Panc1 (cell line): ENCODE measurements at regions not wholly inside any gene's neighbourhood (a gene's known extent, or its start where the extent isn't known, plus 50 kb on each side); places are given as distances from the start of the nearest gene placed in this dataset.

Experiments used
- ATAC-seq: fragments of 200-7000 bp; cut with Tn5 transposase; 2 replicates; pipeline ENCODE4 v1.9.1; 2020; ENCODE audit warnings: mild to moderate bottlenecking, moderate library complexity
- BruUV-seq: library from RNA; stranded (reverse); fragments of 400-500 nt; replicated peaks from 2 replicates; lab custom pipeline; 2021; lab: Mats Ljungman, UMichigan
- CTCF ChIA-PET: fragments of 300-600 bp; sonication (Branson Sonifier 250); formaldehyde crosslinking; loops from one replicate; lab custom pipeline; 2022; ENCODE audit warnings: antibody characterized with exemption; lab: Charles Lee
- POLR2A ChIA-PET: fragments of 300-600 bp; sonication (Branson Sonifier 250); formaldehyde crosslinking; loops from one replicate; lab custom pipeline; 2022; ENCODE audit warnings: antibody characterized with exemption; lab: Charles Lee
- DNase-seq: peaks from one replicate; pipeline ENCODE4 v3.0.0-alpha.2; 2010; ENCODE audit warnings: low read depth, low spot score
- H3K27ac ChIP-seq: 2 replicates; pipeline ENCODE4 v1.5.1; 2011; ENCODE audit warnings: mild to moderate bottlenecking, low read length, inconsistent platforms
- H3K27me3 ChIP-seq: fragments of 200-500 bp; sonication (Bioruptor generic); 2 replicates; pipeline ENCODE4 v1.6.0; 2014; ENCODE audit warnings: low read length, inconsistent platforms; ENCODE audit not compliant: control insufficient read depth, insufficient read depth
- H3K36me3 ChIP-seq: fragments of 200-500 bp; sonication (Bioruptor generic); 2 replicates; pipeline ENCODE4 v1.5.1; 2014; ENCODE audit warnings: inconsistent platforms, mild to moderate bottlenecking, low read length, moderate library complexity; ENCODE audit not compliant: control insufficient read depth, insufficient read depth
- H3K4me1 ChIP-seq: 2 replicates; pipeline ENCODE4 v1.5.1; 2011; ENCODE audit warnings: inconsistent platforms, mild to moderate bottlenecking, low read length, moderate library complexity; ENCODE audit not compliant: control insufficient read depth, insufficient read depth
- H3K4me3 ChIP-seq, 2 experiments: 2 replicates each; pipeline ENCODE4 v1.5.1; 2011 to 2012; ENCODE audit warnings: low read depth in 2 of 2, low read length in 2 of 2, mild to moderate bottlenecking in 2 of 2, inconsistent platforms in 1 of 2, moderate library complexity in 1 of 2
- H3K9me3 ChIP-seq: fragments of 200-500 bp; sonication (Bioruptor generic); 2 replicates; pipeline ENCODE4 v1.5.1; 2014; ENCODE audit warnings: low read depth, mild to moderate bottlenecking, inconsistent platforms, low read length, moderate library complexity; ENCODE audit not compliant: control insufficient read depth, insufficient read depth
- POLR2AphosphoS5 ChIP-seq: IDR thresholded peaks from 2 replicates; pipeline ENCODE4 v1.6.1; 2012; ENCODE audit warnings: mild to moderate bottlenecking, low read depth, low read length, moderate library complexity
- SIN3A ChIP-seq: IDR thresholded peaks from 2 replicates; pipeline ENCODE4 v1.6.1; 2012; ENCODE audit warnings: low read depth, mild to moderate bottlenecking, low read length, moderate library complexity, borderline replicate concordance; ENCODE audit not compliant: insufficient read depth
- TCF7L2 ChIP-seq: IDR thresholded peaks from 2 replicates; pipeline ENCODE4 v1.6.1; 2011; ENCODE audit warnings: mild to moderate bottlenecking, low read depth, low read length, inconsistent platforms
- in situ Hi-C: cut with HindIII; loops from 2 replicates; pipeline ENCODE4 v1.10.0; 2016; ENCODE audit warnings: low sequenced_read_pairs, low pct_unique_long_range_greater_than_20kb
- intact Hi-C: fragments of 100-400 bp; cut with micrococcal nuclease; formaldehyde crosslinking; loops from one replicate; pipeline ENCODE4 v1.10.0; 2022; ENCODE audit not compliant: unreplicated experiment
- TF ChIP-seq, protein P1 (sequence below): fragments of 450-650 bp; IDR thresholded peaks from 2 replicates; pipeline ENCODE4 v1.5.1; 2017; ENCODE audit warnings: mild to moderate bottlenecking
- TF ChIP-seq, protein P2 (sequence below), 2 experiments: IDR thresholded peaks; 2 replicates each; pipeline ENCODE4 v1.6.1; 2011 to 2012; ENCODE audit warnings: low read depth in 2 of 2, control low read depth in 1 of 2, low read length in 1 of 2, mild to moderate bottlenecking in 1 of 2, moderate library complexity in 1 of 2; ENCODE audit not compliant: insufficient read depth in 1 of 2

GRCh38 chr2:137845422-137845821 lies 118.9 kb upstream of the HNMT start:
- no peak overlapping the region for H3K27ac ChIP-seq
- POLR2A ChIA-PET, result no interaction called here
- in situ Hi-C loops, result no loop called here
- CTCF ChIA-PET, result no interaction called here
- TF ChIP-seq, protein P1, sequence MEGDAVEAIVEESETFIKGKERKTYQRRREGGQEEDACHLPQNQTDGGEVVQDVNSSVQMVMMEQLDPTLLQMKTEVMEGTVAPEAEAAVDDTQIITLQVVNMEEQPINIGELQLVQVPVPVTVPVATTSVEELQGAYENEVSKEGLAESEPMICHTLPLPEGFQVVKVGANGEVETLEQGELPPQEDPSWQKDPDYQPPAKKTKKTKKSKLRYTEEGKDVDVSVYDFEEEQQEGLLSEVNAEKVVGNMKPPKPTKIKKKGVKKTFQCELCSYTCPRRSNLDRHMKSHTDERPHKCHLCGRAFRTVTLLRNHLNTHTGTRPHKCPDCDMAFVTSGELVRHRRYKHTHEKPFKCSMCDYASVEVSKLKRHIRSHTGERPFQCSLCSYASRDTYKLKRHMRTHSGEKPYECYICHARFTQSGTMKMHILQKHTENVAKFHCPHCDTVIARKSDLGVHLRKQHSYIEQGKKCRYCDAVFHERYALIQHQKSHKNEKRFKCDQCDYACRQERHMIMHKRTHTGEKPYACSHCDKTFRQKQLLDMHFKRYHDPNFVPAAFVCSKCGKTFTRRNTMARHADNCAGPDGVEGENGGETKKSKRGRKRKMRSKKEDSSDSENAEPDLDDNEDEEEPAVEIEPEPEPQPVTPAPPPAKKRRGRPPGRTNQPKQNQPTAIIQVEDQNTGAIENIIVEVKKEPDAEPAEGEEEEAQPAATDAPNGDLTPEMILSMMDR, result no peak
- TF ChIP-seq SIN3A, result no peak
- TF ChIP-seq TCF7L2, result no peak
- no peak for TF ChIP-seq POLR2AphosphoS5
- TF ChIP-seq, protein P2, sequence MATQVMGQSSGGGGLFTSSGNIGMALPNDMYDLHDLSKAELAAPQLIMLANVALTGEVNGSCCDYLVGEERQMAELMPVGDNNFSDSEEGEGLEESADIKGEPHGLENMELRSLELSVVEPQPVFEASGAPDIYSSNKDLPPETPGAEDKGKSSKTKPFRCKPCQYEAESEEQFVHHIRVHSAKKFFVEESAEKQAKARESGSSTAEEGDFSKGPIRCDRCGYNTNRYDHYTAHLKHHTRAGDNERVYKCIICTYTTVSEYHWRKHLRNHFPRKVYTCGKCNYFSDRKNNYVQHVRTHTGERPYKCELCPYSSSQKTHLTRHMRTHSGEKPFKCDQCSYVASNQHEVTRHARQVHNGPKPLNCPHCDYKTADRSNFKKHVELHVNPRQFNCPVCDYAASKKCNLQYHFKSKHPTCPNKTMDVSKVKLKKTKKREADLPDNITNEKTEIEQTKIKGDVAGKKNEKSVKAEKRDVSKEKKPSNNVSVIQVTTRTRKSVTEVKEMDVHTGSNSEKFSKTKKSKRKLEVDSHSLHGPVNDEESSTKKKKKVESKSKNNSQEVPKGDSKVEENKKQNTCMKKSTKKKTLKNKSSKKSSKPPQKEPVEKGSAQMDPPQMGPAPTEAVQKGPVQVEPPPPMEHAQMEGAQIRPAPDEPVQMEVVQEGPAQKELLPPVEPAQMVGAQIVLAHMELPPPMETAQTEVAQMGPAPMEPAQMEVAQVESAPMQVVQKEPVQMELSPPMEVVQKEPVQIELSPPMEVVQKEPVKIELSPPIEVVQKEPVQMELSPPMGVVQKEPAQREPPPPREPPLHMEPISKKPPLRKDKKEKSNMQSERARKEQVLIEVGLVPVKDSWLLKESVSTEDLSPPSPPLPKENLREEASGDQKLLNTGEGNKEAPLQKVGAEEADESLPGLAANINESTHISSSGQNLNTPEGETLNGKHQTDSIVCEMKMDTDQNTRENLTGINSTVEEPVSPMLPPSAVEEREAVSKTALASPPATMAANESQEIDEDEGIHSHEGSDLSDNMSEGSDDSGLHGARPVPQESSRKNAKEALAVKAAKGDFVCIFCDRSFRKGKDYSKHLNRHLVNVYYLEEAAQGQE (IDR thresholded peaks at IDR 0.05; ENCODE audit: insufficient read depth in 1 of 2, low read depth in 2 of 2, low read length in 1 of 2), result no peak
- no peak for ATAC-seq
- no peaks in the 10 kb centered on the region for H3K9me3 ChIP-seq
- H3K36me3 ChIP-seq, result no peaks in the 10 kb centered on the region
- BruUV-seq, result no TSS peak
- H3K27me3 ChIP-seq, result no peaks in the 10 kb centered on the region
- H3K4me1 ChIP-seq, result no peaks in the 10 kb centered on the region
- intact Hi-C loops, result no loop called here
- DNase-seq, result no peak
- no peak overlapping the region for H3K4me3 ChIP-seq

- DNase-seq (no peak), ATAC-seq (no peak)
- no peaks in the 10 kb centered on the region for H3K27me3 ChIP-seq
- H3K27ac ChIP-seq, result no peak overlapping the region
- no TSS peak for BruUV-seq
- no peaks in the 10 kb centered on the region for H3K9me3 ChIP-seq
- intact Hi-C loops, result no loop called here
- in situ Hi-C loops, result no loop called here
- H3K36me3 ChIP-seq, result no peaks in the 10 kb centered on the region
- H3K4me1 ChIP-seq, result no peaks in the 10 kb centered on the region
- ChIA-PET POLR2A (interaction anchor here (0.7 kb wide), 1 partner anchor 956 kb away, joined by 4 read pairs; no protein-coding TSS in a partner anchor), CTCF (no interaction called here)
- TF ChIP-seq TCF7L2 (no peak), POLR2AphosphoS5 (no peak)
- TF ChIP-seq, protein P1, result no peak
- no peak overlapping the region for H3K4me3 ChIP-seq
These were observed 117.3 kb upstream of the HNMT start for GRCh38 chr2:137846993-137847392.
